PC-9 (cell line): ENCODE measurements at regions not wholly inside any gene's neighbourhood (a gene's known extent, or its start where the extent isn't known, plus 50 kb on each side); places are given as distances from the start of the nearest gene placed in this dataset.

ENCODE experiments used
- BruUV-seq: library from RNA; stranded (reverse); fragments of 400-500 nt; replicated peaks from 2 replicates; lab custom pipeline; 2021; lab: Mats Ljungman, UMichigan
- CTCF ChIA-PET: fragments of 300-600 bp; sonication (Branson Sonifier 250); formaldehyde crosslinking; loops from one replicate; lab custom pipeline; 2022; ENCODE audit warnings: antibody characterized with exemption; lab: Charles Lee
- POLR2A ChIA-PET: fragments of 300-600 bp; sonication (Branson Sonifier 250); formaldehyde crosslinking; loops from one replicate; lab custom pipeline; 2022; ENCODE audit warnings: antibody characterized with exemption; ENCODE audit not compliant: unreplicated experiment; lab: Charles Lee
- DNase-seq, 2 experiments: peaks; one replicate each; pipeline versions ENCODE4 v3.0.0 to v3.0.0-alpha.2; 2015 to 2022; ENCODE audit warnings: mixed read lengths in 1 of 2
- H2AFZ ChIP-seq: fragments of 200-600 bp; sonication (generic); 2 replicates; pipeline ENCODE4 v1.8.1; 2017; ENCODE audit warnings: antibody characterized with exemption
- H3F3A ChIP-seq: fragments of 200-600 bp; sonication (generic); 2 replicates; pipeline ENCODE4 v1.8.1; 2017; ENCODE audit warnings: antibody characterized with exemption, mild to moderate bottlenecking, low read depth; ENCODE audit not compliant: insufficient read depth
- H3K27ac ChIP-seq: fragments of 200-600 bp; sonication (generic); 2 replicates; pipeline ENCODE4 v1.6.1; 2016; ENCODE audit warnings: mixed run types
- H3K27me3 ChIP-seq: fragments of 200-600 bp; sonication (generic); 2 replicates; pipeline ENCODE4 v1.6.1; 2016; ENCODE audit warnings: low read depth, mixed run types; ENCODE audit not compliant: insufficient read depth
- H3K36me3 ChIP-seq: fragments of 200-600 bp; sonication (generic); 2 replicates; pipeline ENCODE4 v1.6.1; 2016; ENCODE audit warnings: low read depth, mixed run types
- H3K4me1 ChIP-seq: fragments of 200-600 bp; sonication (generic); replicated peaks from 2 replicates; pipeline ENCODE4 v1.6.1; 2016; ENCODE audit warnings: mixed run types; ENCODE audit not compliant: insufficient read depth
- H3K4me2 ChIP-seq: fragments of 200-600 bp; sonication (generic); 2 replicates; pipeline ENCODE4 v1.6.1; 2017; ENCODE audit warnings: mixed run types
- H3K4me3 ChIP-seq: fragments of 200-600 bp; sonication (generic); 2 replicates; pipeline ENCODE4 v1.6.1; 2016; ENCODE audit warnings: mixed run types
- H3K79me2 ChIP-seq: fragments of 200-600 bp; sonication (generic); 2 replicates; pipeline ENCODE4 v1.6.1; 2017; ENCODE audit warnings: low read depth, mixed run types
- H3K9me2 ChIP-seq: fragments of 200-600 bp; sonication (generic); 2 replicates; pipeline ENCODE4 v1.8.1; 2017; ENCODE audit warnings: mild to moderate bottlenecking; ENCODE audit not compliant: insufficient read depth
- H3K9me3 ChIP-seq: fragments of 200-600 bp; sonication (generic); 2 replicates; pipeline ENCODE4 v1.8.1; 2016; ENCODE audit warnings: low read depth; ENCODE audit not compliant: insufficient read depth
- H4K20me1 ChIP-seq: fragments of 200-600 bp; sonication (generic); 2 replicates; pipeline ENCODE4 v1.8.1; 2017; ENCODE audit not compliant: insufficient read depth
- EZH2 ChIP-seq: fragments of 200-600 bp; sonication (generic); IDR thresholded peaks from 2 replicates; pipeline ENCODE4 v1.8.0; 2017; ENCODE audit warnings: antibody characterized with exemption, low read depth
- intact Hi-C: fragments of 100-400 bp; cut with micrococcal nuclease; formaldehyde crosslinking; loops from one replicate; pipeline ENCODE4 v1.10.0; 2022; ENCODE audit not compliant: unreplicated experiment
- TF ChIP-seq, protein P1 (sequence below): fragments of 200-600 bp; sonication (generic); conservative IDR thresholded peaks from 2 replicates; pipeline ENCODE4 v1.6.1; 2017; ENCODE audit warnings: mixed run types, antibody characterized with exemption, mild to moderate bottlenecking, moderate library complexity

DNA sequence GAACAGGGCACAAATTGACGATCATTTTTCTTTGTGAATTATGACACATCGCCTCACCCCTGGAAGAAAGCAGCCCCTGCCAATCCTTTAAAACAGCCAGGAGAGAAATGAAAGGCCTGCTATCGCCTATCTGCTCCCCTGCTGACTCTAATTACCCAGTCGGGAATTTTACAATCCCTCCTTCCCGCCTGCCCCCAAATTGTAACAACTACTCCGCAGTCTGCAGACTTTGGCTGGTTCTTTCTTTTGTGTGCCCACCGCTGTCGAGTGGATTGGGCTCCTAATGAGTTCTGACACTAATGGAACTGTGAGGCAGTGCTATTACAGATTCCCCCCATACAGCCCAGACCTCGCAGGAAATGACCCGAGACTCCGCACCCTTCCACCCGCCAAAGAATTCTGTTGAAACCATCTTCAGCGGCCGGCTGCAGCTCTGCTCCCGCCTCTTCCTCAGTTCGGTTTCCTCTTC, 281.2 kb upstream of the PARD3B start:
- H3K4me1 ChIP-seq, result no peaks in the 10 kb centered on the region
- no peaks in the 10 kb centered on the region for H3K79me2 ChIP-seq
- no peak for TF ChIP-seq EZH2
- TF ChIP-seq, protein P1, sequence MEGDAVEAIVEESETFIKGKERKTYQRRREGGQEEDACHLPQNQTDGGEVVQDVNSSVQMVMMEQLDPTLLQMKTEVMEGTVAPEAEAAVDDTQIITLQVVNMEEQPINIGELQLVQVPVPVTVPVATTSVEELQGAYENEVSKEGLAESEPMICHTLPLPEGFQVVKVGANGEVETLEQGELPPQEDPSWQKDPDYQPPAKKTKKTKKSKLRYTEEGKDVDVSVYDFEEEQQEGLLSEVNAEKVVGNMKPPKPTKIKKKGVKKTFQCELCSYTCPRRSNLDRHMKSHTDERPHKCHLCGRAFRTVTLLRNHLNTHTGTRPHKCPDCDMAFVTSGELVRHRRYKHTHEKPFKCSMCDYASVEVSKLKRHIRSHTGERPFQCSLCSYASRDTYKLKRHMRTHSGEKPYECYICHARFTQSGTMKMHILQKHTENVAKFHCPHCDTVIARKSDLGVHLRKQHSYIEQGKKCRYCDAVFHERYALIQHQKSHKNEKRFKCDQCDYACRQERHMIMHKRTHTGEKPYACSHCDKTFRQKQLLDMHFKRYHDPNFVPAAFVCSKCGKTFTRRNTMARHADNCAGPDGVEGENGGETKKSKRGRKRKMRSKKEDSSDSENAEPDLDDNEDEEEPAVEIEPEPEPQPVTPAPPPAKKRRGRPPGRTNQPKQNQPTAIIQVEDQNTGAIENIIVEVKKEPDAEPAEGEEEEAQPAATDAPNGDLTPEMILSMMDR, result no peak
- ChIA-PET CTCF (no interaction called here), POLR2A (no interaction called here)
- no peaks in the 10 kb centered on the region for H3K27me3 ChIP-seq
- no peak for DNase-seq
- intact Hi-C loops, result loop anchor here (5.0 kb wide), 3 partner anchors 283 to 1683 kb away; partner anchors contain the start of genes NRP2 and PARD3B
- H3K27ac ChIP-seq, result no peak overlapping the region
- no peaks in the 10 kb centered on the region for H3K9me2 ChIP-seq
- H3K4me3 ChIP-seq, result no peak overlapping the region
- no peaks in the 10 kb centered on the region for H3F3A ChIP-seq
- H4K20me1 ChIP-seq, result no peaks in the 10 kb centered on the region
- no TSS peak for BruUV-seq
- no peaks in the 10 kb centered on the region for H3K9me3 ChIP-seq
- no peak overlapping the region for H3K4me2 ChIP-seq
- no peaks in the 10 kb centered on the region for H3K36me3 ChIP-seq
- no peak overlapping the region for H2AFZ ChIP-seq

DNA sequence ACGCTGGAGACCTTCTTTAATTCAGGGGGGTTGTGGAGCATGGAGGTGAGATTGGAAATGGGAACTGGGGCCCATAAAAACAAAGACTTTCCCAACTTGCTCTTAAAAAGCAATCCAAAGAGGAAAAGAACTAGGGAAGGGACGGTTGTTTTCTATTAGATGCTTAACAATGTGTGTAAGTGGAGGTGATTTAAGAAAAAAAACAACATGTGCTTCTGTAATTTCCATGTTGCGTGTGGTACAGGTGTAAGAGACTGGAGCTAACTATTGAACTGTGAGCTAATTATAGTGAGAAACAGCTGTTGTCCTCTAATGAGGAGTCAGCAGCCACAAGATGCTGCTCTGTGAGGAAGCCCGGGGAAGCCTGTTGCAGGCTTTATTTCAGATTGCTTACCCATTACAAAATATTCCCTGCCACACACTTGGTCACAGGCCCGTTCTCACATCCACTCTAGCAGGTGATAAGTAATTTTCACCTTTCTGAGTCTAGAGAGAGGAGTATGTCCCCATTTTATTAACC, 280.6 kb upstream of the PARD3B start:
- no peaks in the 10 kb centered on the region for H3K9me2 ChIP-seq
- no peaks in the 10 kb centered on the region for H3K4me1 ChIP-seq
- DNase-seq, result no peak
- CTCF ChIA-PET, result no interaction called here
- BruUV-seq, result no TSS peak
- no peaks in the 10 kb centered on the region for H4K20me1 ChIP-seq
- intact Hi-C loops, result loop anchor here (5.0 kb wide), 3 partner anchors 283 to 1683 kb away; partner anchors contain the start of genes NRP2 and PARD3B
- H3K4me2 ChIP-seq, result no peak overlapping the region
- POLR2A ChIA-PET, result no interaction called here
- no peak overlapping the region for H3K27ac ChIP-seq
- no peaks in the 10 kb centered on the region for H3K36me3 ChIP-seq
- H3K27me3 ChIP-seq, result no peaks in the 10 kb centered on the region
- TF ChIP-seq EZH2, result no peak
- H3F3A ChIP-seq, result no peaks in the 10 kb centered on the region
- no peak overlapping the region for H2AFZ ChIP-seq
- no peak overlapping the region for H3K4me3 ChIP-seq
- H3K9me3 ChIP-seq, result no peaks in the 10 kb centered on the region
- H3K79me2 ChIP-seq, result no peaks in the 10 kb centered on the region

DNA sequence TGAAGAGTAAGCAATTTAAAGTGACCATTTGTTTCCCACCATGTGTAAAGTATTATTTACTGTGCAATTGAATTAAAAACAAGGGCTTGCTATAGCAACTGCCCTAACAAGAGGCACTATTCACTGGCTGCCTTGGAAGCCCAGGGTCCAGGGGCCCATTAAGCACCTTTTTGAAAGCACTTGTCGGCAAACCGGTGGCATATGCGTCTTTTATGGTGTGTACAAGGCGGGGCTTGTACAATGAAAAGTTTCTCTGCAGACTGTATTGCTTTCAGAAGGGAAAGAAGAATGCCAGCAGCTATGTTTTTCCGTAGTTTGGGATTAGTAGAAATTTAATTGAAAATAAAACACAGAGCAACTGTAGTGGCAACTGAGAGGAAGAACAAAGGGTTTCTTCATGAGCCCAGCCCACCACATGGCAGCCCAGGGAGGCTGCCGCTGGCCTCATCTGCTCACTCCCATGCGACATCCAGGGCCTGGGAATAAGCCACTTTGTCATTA, 279.5 kb upstream of the PARD3B start:
- H3K79me2 ChIP-seq, result no peaks in the 10 kb centered on the region
- intact Hi-C loops, result no loop called here
- no peaks in the 10 kb centered on the region for H3K27me3 ChIP-seq
- ChIA-PET CTCF (no interaction called here), POLR2A (no interaction called here)
- no peaks in the 10 kb centered on the region for H3F3A ChIP-seq
- no peak overlapping the region for H3K4me3 ChIP-seq
- H3K9me3 ChIP-seq, result no peaks in the 10 kb centered on the region
- H3K36me3 ChIP-seq, result no peaks in the 10 kb centered on the region
- H3K9me2 ChIP-seq, result no peaks in the 10 kb centered on the region
- no peaks in the 10 kb centered on the region for H3K4me1 ChIP-seq
- H2AFZ ChIP-seq, result no peak overlapping the region
- no peak overlapping the region for H3K27ac ChIP-seq
- DNase-seq, result no peak
- BruUV-seq, result no TSS peak
- TF ChIP-seq, protein P1, result no peak
- TF ChIP-seq EZH2, result no peak
- H4K20me1 ChIP-seq, result no peaks in the 10 kb centered on the region
- no peak overlapping the region for H3K4me2 ChIP-seq

DNA sequence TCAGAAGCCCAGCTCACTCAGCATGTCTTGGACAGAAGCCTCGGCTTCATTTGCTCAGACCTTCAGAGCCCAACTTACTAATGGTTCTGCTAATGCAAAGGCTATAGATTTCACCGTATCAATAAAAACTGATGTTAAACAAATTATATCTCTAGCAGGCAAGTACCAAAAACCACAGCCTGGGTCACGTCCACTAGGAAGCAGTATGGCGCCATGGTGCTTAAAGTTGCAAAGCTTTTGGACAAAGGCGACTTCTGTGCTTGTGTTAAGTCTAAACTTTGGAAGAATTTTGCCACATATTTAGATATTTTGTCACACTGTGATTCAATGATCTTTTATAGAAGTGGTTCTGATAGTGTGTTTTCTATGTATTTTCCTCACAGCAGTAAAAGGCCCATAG, 276.8 kb upstream of the PARD3B start:
- TF ChIP-seq, protein P1, result no peak
- TF ChIP-seq EZH2, result no peak
- CTCF ChIA-PET, result no interaction called here

More for the DNA sequence above, 276.8 kb upstream of the PARD3B start:
- no peak overlapping the region for H3K4me2 ChIP-seq
- H2AFZ ChIP-seq, result no peak overlapping the region
- no peak overlapping the region for H3K4me3 ChIP-seq
- H3K36me3 ChIP-seq, result no peaks in the 10 kb centered on the region
- no peaks in the 10 kb centered on the region for H3K27me3 ChIP-seq
- BruUV-seq, result no TSS peak
- POLR2A ChIA-PET, result no interaction called here
- no peaks in the 10 kb centered on the region for H3F3A ChIP-seq
- H3K27ac ChIP-seq, result no peak overlapping the region
- no peaks in the 10 kb centered on the region for H3K9me2 ChIP-seq
- no peaks in the 10 kb centered on the region for H4K20me1 ChIP-seq
- intact Hi-C loops, result no loop called here
- peaks cover 3% of the 10 kb centered on the region; the same call in 1 of the 2 replicates for H3K9me3 ChIP-seq
- H3K79me2 ChIP-seq, result no peaks in the 10 kb centered on the region
- DNase-seq, result no peak
- no peaks in the 10 kb centered on the region for H3K4me1 ChIP-seq
